MM.1S (cell line): ENCODE measurements at regions not wholly inside any gene's neighbourhood (a gene's known extent, or its start where the extent isn't known, plus 50 kb on each side); places are given as distances from the start of the nearest gene placed in this dataset.

Experiments
- DNase-seq: peaks from one replicate; pipeline ENCODE4 v3.0.0-alpha.2; 2015
- H2AFZ ChIP-seq: fragments of 300-600 bp; sonication (generic); 2 replicates; pipeline ENCODE4 v1.6.0; 2016; ENCODE audit warnings: antibody characterized with exemption, low read length
- H3F3A ChIP-seq: fragments of 300-600 bp; sonication (generic); 2 replicates; pipeline ENCODE4 v1.6.1; 2016; ENCODE audit warnings: mild to moderate bottlenecking, antibody characterized with exemption, low read length, moderate library complexity, mixed read lengths; ENCODE audit not compliant: insufficient read depth
- H3K27ac ChIP-seq: fragments of 300-600 bp; sonication (generic); 2 replicates; pipeline ENCODE4 v1.5.1; 2016; ENCODE audit warnings: mild to moderate bottlenecking, low read length
- H3K27me3 ChIP-seq: fragments of 300-600 bp; sonication (generic); replicated peaks from 2 replicates; pipeline ENCODE4 v1.6.0; 2016; ENCODE audit warnings: low read length; ENCODE audit not compliant: insufficient read depth
- H3K36me3 ChIP-seq: fragments of 300-600 bp; sonication (generic); replicated peaks from 2 replicates; pipeline ENCODE4 v1.6.1; 2016; ENCODE audit warnings: mild to moderate bottlenecking, low read length, mixed read lengths; ENCODE audit not compliant: insufficient read depth
- H3K4me1 ChIP-seq: fragments of 300-600 bp; sonication (generic); 2 replicates; pipeline ENCODE4 v1.6.1; 2016; ENCODE audit warnings: low read length, mixed read lengths
- H3K4me2 ChIP-seq: fragments of 300-600 bp; sonication (generic); 2 replicates; pipeline ENCODE4 v1.6.0; 2016; ENCODE audit warnings: low read depth, low read length
- H3K4me3 ChIP-seq: fragments of 300-600 bp; sonication (generic); 2 replicates; pipeline ENCODE4 v1.5.1; 2016; ENCODE audit warnings: low read length, mixed read lengths
- H3K79me2 ChIP-seq: fragments of 300-600 bp; sonication (generic); 2 replicates; pipeline ENCODE4 v1.6.1; 2016; ENCODE audit warnings: mixed run types, low read length, mixed read lengths
- H3K9ac ChIP-seq: fragments of 300-600 bp; sonication (generic); 2 replicates; pipeline ENCODE4 v1.6.1; 2016; ENCODE audit warnings: low read length, mixed read lengths
- H3K9me2 ChIP-seq: fragments of 300-600 bp; sonication (generic); replicated peaks from 2 replicates; pipeline ENCODE4 v1.6.1; 2016; ENCODE audit warnings: mild to moderate bottlenecking, low read length, mixed read lengths; ENCODE audit not compliant: insufficient read depth
- H3K9me3 ChIP-seq: fragments of 300-600 bp; sonication (generic); replicated peaks from 2 replicates; pipeline ENCODE4 v1.6.1; 2016; ENCODE audit warnings: mild to moderate bottlenecking, low read length, mixed read lengths; ENCODE audit not compliant: insufficient read depth
- H4K20me1 ChIP-seq: fragments of 300-600 bp; sonication (generic); 2 replicates; pipeline ENCODE4 v1.6.1; 2016; ENCODE audit warnings: mild to moderate bottlenecking, low read length, moderate library complexity, mixed read lengths; ENCODE audit not compliant: insufficient read depth
- EZH2 ChIP-seq: fragments of 300-600 bp; sonication (generic); optimal IDR thresholded peaks from 2 replicates; pipeline ENCODE3; 2017; ENCODE audit warnings: low read depth, mild to moderate bottlenecking, antibody characterized with exemption, low read length, mixed read lengths
- EZH2phosphoT487 ChIP-seq: fragments of 300-600 bp; sonication (generic); IDR thresholded peaks from 2 replicates; pipeline ENCODE4 v1.6.1; 2018; ENCODE audit warnings: antibody characterized with exemption, low read length
- TF ChIP-seq, protein P1 (sequence below): fragments of 300-600 bp; sonication (generic); IDR thresholded peaks from 2 replicates; pipeline ENCODE4 v1.5.1; 2016; ENCODE audit warnings: antibody characterized with exemption, low read length, mixed read lengths

DNA sequence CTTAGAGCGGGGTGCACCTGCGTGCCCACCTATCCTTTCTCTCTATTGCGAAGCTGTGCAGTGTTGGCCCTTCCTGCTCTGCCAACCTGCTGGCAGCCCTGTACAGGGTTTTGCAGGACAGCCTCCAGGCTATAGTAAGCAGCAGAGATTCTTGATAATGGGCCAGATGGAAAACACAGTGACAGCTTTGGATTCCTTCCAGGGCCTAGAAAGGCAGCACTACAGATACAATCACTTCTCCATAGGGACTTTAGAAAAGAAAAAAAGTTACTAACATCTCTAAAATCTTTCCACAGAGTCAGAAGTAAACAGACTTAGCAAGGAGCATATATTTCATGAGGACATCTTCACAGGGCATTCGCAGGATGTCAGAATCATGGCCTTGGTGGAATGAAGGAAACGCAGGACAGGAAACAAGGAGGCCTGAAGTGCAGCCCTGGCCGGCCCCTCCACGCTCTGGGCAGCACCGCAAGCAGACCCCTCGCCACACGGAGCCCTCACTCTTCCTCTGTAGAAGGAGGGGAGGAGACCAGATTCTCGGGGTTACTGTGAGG, 172.1 kb upstream of the GAS1 start:
- H3K79me2 ChIP-seq = no peaks in the 10 kb centered on the region
- no peak overlapping the region for H3K4me3 ChIP-seq
- TF ChIP-seq EZH2phosphoT487 (no peak), EZH2 (no peak)
- TF ChIP-seq, protein P1, sequence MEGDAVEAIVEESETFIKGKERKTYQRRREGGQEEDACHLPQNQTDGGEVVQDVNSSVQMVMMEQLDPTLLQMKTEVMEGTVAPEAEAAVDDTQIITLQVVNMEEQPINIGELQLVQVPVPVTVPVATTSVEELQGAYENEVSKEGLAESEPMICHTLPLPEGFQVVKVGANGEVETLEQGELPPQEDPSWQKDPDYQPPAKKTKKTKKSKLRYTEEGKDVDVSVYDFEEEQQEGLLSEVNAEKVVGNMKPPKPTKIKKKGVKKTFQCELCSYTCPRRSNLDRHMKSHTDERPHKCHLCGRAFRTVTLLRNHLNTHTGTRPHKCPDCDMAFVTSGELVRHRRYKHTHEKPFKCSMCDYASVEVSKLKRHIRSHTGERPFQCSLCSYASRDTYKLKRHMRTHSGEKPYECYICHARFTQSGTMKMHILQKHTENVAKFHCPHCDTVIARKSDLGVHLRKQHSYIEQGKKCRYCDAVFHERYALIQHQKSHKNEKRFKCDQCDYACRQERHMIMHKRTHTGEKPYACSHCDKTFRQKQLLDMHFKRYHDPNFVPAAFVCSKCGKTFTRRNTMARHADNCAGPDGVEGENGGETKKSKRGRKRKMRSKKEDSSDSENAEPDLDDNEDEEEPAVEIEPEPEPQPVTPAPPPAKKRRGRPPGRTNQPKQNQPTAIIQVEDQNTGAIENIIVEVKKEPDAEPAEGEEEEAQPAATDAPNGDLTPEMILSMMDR = no peak
- no peak for DNase-seq
- no peak overlapping the region for H3K4me2 ChIP-seq
- H3K36me3 ChIP-seq = no peaks in the 10 kb centered on the region
- H2AFZ ChIP-seq = no peak overlapping the region
- no peaks in the 10 kb centered on the region for H3K9me3 ChIP-seq
- no peaks in the 10 kb centered on the region for H3F3A ChIP-seq
- no peaks in the 10 kb centered on the region for H4K20me1 ChIP-seq
- H3K27ac ChIP-seq = no peak overlapping the region
- no peaks in the 10 kb centered on the region for H3K4me1 ChIP-seq
- no peaks in the 10 kb centered on the region for H3K27me3 ChIP-seq
- H3K9me2 ChIP-seq = no peaks in the 10 kb centered on the region
- H3K9ac ChIP-seq = no peak overlapping the region

DNA sequence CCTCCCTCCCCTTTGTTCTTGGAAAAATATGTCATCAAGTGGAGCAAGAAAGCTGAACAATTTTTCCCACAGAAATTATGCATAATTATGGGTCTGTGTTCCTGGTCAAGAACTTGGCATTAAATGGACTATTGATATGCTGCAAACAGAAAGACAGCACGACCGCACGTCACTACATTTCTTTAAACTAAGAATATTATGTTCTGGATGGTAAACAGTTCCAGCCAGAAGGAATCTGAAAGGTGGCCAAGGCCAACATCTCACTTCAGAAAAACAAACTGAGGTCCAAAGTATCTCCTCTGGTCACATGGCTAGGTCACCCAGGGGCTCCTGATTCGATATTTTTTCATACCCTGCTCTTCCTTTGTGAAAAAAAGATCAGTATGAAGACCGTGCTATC, 173.3 kb upstream of the GAS1 start:
- Histone ChIP-seq H3K9me3 (no peaks in the 10 kb centered on the region), H4K20me1 (no peaks in the 10 kb centered on the region), H3K27me3 (no peaks in the 10 kb centered on the region), H3K9me2 (no peaks in the 10 kb centered on the region), H3K9ac (no peak overlapping the region), H3K4me2 (no peak overlapping the region), H3K27ac (no peak overlapping the region), H3K4me3 (no peak overlapping the region), H3K36me3 (no peaks in the 10 kb centered on the region), H3K79me2 (no peaks in the 10 kb centered on the region), H3K4me1 (no peaks in the 10 kb centered on the region), H3F3A (no peaks in the 10 kb centered on the region), H2AFZ (no peak overlapping the region)
- TF ChIP-seq, protein P1 = no peak
- TF ChIP-seq EZH2phosphoT487 (no peak), EZH2 (no peak)
- DNase-seq = no peak

DNA sequence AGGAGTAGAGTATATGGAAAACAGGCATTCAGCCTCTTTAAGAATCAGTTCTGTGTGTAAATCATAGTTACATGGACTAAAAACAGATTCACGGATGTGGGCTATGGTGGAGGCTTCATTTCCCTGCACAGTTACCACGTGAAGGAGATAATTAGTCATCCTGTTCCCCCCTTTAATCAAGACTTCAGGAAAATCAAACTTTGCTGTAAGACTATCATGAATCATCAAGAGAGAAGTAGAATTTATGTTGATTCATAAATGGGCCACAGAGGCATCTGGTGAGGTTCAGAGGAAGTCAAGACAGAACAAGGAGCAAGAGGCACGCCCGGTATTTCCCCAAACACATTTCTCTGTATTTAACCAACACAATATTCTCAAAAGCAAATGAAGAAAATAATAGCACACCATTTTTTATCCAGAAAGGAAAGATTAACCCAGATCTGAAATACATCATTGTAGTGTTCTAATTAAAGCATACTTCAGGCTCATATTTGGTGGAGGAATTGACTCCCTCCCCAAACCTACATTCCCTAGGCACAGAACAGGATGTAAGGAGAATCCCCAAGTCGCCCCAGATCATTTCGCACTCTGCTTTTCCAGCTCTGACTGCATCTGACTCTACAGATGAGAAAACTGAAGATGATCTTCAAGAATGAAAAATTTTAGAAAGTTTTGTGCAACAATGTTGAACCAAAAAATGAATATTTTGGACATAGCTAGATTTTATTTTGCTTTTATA, 175.8 kb upstream of the GAS1 start:
- Histone ChIP-seq H2AFZ (no peak overlapping the region), H3K27ac (no peak overlapping the region), H3K9me3 (no peaks in the 10 kb centered on the region), H3K79me2 (no peaks in the 10 kb centered on the region), H3K4me1 (no peaks in the 10 kb centered on the region), H3K9ac (no peak overlapping the region), H3K9me2 (no peaks in the 10 kb centered on the region), H3K36me3 (no peaks in the 10 kb centered on the region), H4K20me1 (no peaks in the 10 kb centered on the region), H3K4me3 (no peak overlapping the region), H3K4me2 (no peak overlapping the region), H3F3A (no peaks in the 10 kb centered on the region), H3K27me3 (no peaks in the 10 kb centered on the region)
- TF ChIP-seq, protein P1 = no peak
- TF ChIP-seq EZH2 (no peak), EZH2phosphoT487 (no peak)
- no peak for DNase-seq
